ENCODE measurements at regions not wholly inside any gene's neighbourhood (a gene's known extent, or its start where the extent isn't known, plus 50 kb on each side); places are given as distances from the start of the nearest gene placed in this dataset.

DNA sequence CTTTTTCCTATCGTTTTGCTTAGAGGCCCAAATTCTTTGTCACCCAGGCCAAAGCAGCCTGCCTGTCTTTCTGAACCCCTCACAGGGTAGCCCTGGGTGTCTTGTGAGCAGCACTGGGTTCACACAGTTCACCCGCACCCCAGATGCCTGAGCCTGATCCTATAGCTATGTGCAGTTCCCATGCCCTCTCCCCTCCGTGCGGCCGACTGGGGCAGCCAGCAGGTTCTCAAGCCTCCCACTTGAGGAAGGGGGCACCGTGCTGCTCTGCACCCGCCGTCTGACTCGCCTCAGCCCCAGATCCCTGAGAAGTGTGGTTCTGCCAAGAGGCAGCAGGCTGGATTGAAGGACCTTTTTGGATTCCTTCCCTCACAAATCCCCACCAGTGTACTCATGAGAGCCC, 89.0 kb downstream of the PSMB1 start:
- TF ChIP-seq, protein P1, sequence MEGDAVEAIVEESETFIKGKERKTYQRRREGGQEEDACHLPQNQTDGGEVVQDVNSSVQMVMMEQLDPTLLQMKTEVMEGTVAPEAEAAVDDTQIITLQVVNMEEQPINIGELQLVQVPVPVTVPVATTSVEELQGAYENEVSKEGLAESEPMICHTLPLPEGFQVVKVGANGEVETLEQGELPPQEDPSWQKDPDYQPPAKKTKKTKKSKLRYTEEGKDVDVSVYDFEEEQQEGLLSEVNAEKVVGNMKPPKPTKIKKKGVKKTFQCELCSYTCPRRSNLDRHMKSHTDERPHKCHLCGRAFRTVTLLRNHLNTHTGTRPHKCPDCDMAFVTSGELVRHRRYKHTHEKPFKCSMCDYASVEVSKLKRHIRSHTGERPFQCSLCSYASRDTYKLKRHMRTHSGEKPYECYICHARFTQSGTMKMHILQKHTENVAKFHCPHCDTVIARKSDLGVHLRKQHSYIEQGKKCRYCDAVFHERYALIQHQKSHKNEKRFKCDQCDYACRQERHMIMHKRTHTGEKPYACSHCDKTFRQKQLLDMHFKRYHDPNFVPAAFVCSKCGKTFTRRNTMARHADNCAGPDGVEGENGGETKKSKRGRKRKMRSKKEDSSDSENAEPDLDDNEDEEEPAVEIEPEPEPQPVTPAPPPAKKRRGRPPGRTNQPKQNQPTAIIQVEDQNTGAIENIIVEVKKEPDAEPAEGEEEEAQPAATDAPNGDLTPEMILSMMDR (IDR thresholded peaks at IDR 0.05; ENCODE audit: low read depth, low read length) = no peak
- TF ChIP-seq EZH2phosphoT487 (IDR thresholded peaks at IDR 0.05; ENCODE audit: low read depth) = no peak

Data from OCI-LY3 (cell line).